Amygdala (tissue), 56 donors: ENCODE measurements at regions not wholly inside any gene's neighbourhood (a gene's known extent, or its start where the extent isn't known, plus 50 kb on each side); places are given as distances from the start of the nearest gene placed in this dataset.

Source experiments
- DNase-seq, 56 donors: peaks; one replicate each; lab custom pipeline; 2025; lab: John Stamatoyannopoulos, UW

DNA sequence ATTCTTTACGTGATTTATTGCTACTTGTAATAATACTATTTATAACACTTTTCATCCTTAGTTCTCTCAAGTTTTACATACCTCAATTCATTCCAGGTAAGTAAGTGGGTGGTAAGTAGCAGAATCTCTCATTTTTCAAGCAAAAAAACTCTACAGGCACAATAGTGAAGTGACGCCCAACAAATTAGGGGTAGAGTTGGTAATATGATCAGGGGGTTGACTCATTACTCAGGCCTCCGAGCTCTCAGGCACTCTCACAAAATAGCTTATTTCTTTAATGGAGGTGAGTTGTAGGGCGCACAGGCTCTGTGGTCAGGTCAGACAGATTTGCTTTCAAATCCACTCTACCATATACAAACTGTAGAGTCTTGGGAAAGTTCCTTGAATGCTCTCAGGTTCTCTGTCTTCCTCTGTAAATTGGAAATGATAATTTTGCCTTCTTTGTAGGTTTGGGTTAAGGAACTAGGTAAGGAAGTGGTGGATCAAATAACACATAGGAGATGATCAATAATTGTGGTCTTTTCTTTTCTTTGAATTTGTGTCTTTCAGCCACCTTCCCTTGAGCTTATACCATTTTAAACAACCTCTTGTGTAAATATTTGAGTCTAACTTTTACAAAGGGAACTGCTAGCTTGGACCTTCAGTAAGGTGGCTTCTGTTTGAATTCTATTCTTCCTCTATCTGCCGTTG is 134.9 kb upstream of the LEF1 start:
- DNase-seq = no peak

DNA sequence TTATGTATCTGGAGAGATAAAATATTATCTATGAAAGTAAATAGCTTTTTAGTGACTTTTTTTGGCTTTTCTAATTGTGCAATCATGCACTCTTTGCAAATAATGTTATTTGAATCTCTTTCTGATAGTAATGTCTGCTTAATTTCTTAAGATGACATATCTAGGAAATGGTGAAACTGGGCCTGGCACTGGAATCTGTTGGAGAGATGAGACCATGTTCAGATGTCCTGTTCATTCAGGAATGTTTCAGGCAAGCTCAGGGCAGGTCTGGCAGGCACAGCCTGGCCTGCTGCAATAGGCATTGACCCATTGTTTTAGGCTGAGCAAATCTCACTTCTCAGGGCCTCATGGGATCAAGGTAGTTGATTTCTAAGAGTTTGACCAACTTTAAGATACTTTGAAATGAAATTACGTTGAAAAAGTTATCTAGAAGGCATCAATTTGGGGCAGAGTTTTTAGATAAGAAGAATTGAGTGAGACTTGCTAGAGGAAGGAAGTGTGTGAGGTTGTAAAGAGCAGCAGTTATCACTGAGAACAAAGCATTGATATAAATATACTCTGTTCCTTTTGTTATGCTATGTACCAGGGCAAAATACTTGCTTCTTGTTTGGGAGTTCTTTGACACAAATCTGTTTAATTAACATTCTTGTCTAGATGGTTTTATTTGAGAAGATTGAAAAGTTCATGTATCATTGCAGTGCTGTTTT is 133.0 kb upstream of the LEF1 start:
- no peak for DNase-seq

DNA sequence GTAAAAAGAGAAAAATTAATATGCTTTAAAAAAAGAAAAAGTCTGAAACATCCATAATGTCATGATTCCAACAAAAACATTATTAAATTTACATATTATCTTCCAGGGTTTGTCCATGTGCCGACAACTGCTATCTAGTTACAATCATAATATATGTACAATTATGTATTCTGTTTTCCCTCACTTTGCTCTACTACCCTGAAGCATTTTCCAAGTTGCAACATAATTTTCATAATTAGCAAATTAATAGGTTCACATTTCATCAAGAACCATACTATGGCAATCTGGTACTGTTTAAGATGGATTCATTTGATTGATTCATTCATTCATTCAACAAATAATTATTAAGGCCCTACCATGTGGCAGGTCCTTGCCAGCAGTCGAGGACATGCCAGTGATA is 128.9 kb upstream of the LEF1 start:
- no peak for DNase-seq

DNA sequence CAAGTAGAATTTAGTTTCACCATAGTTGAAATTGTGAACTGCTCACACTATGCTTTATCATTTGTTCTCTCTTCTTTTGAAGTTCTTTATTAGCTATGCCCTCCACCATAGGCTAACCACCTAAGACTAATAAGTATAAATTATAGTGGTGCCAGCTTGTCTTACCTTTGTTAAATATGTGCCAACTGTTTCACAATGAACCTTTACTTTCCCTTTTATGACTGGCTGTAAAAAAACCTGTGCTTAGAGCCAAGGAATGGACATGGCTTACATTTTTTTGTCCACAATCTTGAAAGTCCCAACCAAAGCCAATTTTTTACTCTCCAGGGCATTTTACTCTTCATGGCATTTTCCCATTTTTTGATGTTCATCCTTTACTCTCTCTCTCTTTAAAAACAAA is 123.5 kb upstream of the LEF1 start:
- DNase-seq = no peak

DNA sequence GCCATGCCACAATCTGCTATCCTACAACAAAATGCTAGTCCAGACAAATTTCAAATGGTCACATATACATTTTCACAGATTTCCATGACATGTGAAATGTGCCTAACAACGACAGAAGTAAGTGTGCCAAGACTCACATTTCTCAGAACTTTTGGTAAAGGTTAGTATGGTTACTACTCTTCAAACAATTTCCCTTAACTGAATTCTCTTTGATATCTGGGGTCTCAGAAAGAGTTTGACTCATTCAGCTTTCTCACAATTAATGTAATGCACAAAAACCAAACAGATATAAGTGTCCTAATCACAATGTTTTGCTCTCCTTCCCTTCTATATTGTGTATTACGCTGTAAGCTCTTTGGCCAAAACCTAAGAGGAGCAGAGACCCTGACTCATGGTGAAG is 122.4 kb upstream of the LEF1 start:
- no peak for DNase-seq

DNA sequence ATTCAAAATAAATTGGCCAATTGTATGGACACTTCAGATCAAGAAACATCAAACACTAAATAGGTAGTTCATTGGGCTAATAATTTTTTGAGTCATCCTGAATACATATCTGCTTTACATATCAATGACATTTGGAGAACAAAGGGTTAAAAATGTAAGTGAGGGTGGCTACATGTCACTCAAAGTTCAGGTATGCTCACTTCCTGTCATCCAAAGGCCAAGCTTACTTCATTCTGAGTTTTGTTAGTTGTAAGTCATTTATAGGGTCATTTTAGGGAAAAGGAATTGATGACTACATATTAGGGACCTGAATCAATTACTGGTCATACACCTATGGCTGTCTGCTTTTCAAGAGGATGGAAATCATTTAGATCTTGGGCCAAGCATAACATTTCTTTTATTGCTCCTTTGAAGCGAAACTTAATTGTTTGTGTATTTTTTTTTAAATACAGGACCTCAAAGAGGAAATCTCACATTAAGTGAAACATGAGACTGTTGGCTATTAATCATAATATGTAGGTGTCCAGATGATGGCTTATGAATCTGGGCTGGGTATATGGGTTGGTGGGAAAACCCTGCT is 119.2 kb upstream of the LEF1 start:
- DNase-seq = no peak

DNA sequence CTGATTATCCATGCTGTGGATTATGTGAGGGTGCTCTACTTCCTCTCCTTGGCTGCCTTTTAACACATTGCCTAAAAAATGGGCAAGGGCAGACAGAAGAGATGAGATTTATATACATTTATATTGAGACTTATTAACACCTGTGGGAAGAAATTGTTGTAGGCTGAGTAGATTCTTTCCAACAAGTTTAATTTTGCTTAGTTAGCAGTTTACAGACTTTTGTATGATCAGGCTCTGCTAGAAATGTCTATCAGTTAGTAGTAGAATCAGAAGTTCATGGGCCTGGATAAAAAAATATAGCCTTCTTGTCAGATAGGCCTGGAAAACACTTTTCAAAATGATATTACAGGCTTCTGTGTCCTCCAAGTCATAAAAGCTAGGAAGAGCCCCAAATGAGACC is 111.3 kb upstream of the LEF1 start:
- no peak for DNase-seq

DNA sequence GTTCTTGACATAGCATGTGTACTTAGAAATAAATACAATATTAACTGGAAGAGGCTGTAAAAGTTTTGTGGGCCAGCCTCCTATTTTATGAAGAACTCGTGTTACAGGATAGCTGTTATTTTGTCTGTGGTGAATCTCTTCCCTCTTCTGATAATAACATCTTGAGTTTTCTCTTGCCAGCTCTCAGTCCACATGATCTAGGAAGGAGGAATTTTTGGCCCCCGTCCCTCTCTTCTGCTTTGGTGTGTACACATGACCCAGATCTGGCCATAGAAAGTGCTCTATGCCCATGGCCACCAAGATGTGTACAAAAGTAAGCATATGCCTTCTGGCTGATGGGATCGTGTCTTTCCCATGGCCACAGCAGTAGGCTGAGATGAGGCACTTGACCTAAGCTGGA is 108.0 kb upstream of the LEF1 start:
- DNase-seq = no peak

DNA sequence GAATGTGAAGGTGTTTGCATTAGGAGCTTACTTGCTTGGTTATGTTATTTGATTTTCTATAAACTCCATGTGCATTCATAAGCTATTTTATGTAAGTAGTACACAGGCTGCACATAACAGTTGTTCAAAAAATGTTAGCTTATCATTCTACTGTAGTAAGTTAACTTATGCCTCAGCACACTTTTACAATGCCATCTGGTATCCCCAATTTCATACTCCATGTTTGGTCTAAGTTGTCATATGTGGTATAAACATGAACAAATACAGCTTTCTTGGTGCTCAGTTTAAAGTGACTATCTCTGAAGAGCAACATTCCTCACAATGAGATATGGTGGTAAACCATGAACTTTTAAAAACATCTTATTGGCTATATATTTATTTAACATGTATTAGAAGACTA is 104.3 kb upstream of the LEF1 start:
- no peak for DNase-seq

DNA sequence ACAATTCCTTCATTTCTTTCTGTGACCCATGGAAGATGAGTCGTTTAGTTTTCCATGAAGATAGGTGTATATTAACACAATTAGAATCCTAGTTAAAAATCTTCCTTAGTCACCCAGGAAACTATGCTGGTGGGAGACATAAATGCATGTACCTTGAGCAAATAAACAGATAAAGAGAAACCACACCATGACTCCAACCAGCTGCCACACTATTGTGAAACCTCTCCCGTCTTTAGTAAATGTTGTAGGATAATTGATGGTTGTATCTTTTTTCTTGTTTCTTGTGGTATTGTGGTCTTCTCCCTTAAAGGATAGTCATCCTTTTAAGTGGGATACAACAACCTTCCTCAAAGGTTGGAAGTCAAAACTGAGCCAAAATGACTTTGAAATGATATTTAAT is 103.8 kb upstream of the LEF1 start:
- DNase-seq = no peak

DNA sequence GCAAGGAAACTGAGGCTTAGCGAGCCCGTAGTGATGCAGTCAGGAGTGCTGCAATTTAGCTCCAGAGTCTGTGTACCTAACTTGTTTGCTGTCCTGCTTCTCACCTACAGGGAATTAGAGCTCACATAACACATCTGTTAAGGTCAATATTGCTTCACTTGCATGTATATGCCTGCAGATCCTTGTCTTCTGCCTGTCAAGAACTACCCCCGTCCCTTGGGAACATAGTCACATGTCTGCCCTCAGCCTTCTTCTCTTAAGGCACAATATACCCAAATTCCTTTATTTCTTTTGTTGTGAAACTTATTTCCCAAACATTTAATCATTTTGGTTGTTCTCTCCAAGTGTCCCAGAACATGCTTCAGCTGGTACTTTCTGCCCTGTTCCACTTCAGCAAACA is 103.3 kb upstream of the LEF1 start:
- DNase-seq = no peak

DNA sequence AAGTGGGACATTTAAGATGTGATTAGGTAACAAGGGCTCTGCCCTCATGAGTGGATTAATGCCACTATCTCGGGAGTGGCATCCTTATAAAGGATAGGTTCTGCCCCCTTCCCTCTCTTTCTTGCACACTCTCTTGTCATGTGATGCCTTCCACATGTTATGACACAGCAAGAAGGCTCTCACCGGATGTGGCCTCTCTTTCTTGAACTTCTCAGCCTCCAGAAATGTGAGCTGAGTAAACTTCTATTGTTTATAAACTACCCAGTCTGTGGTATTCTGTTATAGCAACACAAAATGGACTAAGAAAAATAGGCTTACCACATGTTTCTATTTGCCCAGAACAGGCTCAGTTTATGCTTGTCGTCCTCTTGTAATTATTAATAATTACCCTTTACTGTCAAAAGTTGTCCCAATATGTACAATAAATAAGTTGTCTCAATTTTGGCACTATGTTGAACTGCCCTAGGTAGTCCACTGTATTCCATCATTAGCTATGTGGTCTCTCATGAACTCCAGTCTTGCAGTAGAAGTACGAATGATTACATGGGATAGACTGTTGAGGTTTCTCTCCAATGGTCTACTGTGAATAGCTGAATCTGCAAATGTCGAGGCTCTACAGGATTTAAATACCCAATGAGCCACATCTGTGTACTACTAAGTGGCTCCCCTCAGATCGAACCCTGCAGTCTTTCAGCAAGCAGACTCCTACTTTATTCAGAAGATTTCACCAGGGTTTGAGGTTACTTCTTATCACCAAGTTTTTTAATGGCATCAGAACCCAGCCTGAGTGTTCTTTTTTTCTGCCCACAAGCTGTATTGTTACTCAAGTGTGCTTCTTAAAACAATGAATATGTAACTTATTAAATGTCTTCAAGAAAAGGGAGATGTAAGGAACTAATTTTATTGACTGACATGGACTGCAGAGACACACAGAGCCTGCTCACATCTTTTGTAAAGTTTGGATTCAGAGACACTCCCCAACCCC is 102.0 kb upstream of the LEF1 start:
- DNase-seq = no peak

DNA sequence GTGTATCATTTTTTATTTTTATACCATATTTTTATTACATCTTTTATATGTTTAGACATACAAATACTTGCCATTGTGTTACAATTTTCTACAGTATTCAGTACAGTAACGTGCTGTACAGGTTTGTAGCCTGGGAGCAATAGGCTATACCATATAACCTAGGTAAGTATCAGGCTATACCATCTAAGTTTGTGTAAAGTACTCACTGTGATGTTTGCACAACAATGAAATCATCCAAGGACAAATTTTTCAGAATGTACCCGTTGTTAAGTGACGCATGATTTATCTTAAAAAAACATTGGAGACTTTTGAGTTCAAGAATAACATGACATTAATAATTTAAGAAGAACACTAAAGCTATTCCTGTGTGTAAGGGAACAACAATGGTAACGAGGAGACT is 96.0 kb upstream of the LEF1 start:
- DNase-seq = no peak

DNA sequence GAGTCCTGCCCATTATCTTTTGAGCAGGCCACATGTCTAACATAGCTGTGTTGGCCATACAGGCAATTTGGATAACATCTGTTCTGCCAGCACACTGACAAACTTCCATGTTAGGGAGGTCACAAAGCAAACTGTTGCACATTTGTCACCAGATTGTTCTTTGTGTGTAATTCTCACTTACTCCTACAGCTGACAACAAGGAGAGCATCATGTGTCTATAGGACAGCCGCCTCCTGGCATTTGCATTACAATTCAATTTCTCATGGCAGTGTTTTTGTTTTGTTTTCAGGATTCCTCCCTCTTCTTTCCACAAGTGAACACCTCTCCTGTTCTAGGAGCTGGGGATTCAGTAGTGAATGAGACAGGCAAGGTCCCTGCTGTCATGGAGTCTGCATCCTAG is 94.3 kb upstream of the LEF1 start:
- no peak for DNase-seq

DNA sequence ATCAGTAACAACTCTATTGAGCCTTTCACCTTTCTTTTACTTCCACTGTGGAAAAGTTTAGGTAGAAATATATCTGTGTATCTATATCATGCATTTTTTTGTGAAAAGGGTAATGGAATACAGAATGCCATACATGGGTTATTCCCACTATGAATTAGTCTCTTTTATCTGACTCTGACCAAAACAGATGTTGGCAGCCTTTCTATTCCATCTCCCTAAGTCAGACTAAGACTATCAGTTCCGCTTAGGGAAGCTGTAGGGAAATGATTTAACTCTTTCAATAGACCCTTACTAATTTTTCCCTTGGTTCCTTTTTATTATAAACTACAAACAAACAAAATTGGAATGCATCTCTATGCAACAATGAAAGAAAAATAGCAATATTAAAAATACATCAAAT is 92.3 kb upstream of the LEF1 start:
- no peak for DNase-seq

DNA sequence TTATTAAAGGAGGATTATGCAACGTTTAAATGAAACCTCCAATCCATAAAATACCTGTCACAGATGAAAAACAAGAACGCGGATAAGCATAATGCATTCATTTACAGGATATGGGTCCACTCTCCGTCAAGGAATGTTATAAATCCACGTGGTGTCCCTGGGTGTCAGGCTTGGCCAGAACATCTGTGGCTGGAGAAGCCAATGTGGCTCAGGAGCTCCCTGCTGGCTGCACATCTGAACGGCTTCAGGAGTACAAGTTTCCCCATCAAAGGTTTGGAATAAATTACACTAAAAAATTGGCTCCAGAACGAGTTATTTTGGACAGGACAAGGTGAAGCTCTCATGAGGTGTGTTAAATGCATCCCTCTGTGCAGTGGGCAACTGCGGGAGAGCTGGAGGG is 87.8 kb upstream of the LEF1 start:
- no peak for DNase-seq

DNA sequence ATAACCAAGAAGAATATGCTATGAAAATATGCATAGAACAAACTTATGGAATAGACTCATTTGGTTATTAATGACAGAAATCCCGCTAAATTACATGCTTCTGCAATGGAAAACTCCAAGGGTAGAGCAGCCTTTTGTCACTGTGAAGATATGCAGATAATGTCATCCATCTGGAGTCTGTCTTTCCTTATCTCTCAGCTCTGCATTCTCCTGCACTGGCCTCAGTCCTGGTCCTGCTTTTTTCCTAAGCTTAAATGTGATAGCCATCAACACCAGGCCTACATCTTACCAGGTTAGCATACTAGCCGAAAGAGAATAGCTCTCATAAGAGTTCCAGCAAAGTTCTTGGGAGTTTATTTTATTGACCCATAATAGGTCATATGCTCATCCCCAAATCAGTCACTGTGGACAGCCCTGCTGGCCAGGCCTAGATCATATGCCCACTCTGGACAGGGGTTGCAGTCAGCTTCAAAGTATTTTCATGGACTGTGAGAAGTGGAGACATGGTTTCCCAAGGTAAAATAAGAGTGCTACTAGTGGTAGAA is 86.5 kb upstream of the LEF1 start:
- DNase-seq = no peak

DNA sequence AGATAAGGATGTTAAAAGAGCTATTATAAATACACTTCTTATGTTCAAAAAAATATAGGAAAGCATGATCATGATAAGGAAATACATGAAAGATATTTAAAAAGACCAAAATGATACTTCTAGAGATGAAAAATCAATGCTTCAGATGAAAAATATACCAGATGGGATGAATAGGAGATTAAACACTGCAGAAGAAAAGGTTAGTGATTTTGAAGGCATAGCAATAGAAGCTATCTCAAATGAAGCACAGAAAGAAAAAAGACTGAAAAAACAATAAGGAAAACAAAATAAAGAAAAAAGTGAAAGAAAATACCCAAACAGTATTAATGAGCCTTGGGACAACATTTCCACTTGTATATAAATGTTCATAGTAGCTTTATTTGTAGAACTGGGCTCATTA is 80.7 kb upstream of the LEF1 start:
- no peak for DNase-seq

DNA sequence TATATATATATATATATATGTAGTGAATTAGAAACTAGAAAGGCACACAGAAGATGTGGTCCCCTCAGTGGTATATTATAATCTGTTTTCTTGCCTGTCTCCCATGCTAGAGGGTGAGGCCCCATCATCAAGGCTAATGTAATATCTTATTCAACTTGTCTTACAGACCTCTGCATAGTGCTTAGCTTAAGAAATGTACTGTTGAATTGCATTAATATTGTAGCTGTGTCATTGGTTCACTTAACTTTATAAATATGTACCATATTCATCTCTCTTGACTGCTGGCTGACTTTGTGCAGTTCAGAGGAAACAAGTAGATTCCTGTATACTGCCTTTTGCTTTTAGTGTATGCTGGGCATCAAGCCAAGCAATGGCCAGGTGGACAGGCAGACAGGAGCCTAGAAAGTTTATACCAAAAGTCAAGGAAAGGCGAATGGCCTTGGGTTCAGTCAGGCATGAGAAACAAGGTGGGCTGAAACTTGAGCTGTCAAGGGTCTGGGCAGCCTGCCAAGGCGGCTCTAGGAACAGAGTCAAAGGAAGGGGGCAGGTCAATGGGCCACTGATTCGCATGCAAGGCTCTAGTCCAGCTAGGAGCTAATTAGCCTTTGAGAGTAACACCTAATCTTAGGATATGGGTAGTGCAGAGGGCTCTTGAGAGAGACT is 78.8 kb upstream of the LEF1 start:
- no peak for DNase-seq

DNA sequence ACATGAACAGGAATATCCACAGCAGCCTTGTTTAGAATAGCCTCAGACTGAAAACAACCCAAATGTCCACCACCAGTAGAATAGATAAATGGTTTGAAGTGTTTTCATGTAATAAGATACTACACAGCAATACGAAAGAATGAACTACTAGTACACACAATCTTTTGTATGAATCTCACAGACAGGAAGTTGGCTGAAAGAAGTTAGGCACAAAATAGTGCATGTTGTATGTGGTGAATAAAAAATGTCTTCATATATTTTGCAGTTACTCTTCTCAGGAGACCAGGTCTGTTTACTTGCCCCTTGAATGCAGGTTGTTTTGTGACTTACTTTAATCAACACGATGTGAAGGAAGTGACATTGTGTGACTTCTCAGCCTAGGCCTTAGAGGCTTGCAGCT is 75.9 kb upstream of the LEF1 start:
- no peak for DNase-seq
